GM18867 (cell line): ENCODE measurements at regions not wholly inside any gene's neighbourhood (a gene's known extent, or its start where the extent isn't known, plus 50 kb on each side); places are given as distances from the start of the nearest gene placed in this dataset.
A peak's percentile ranks its signal among the peaks of the same experiment; 100 is the strongest.

Source experiments
- ATAC-seq: cut with Tn5 transposase; IDR thresholded peaks from one replicate; pipeline ENCODE4 v1.9.1; 2021; ENCODE audit warnings: mild to moderate bottlenecking, moderate library complexity; ENCODE audit not compliant: unreplicated experiment

GRCh38 chr14:34931206-34931605, 51.6 kb upstream of the SRP54 start:
- ATAC-seq: peak; percentile 49

GRCh38 chr14:34930591-34931091, 52.2 kb upstream of the SRP54 start:
- ATAC-seq: peak; percentile 73

- no peak for ATAC-seq
Measured at GRCh38 chr14:34926552-34926951, 51.4 kb upstream of the BAZ1A start.
